Keratinocyte (primary cell): ENCODE measurements at regions not wholly inside any gene's neighbourhood (a gene's known extent, or its start where the extent isn't known, plus 50 kb on each side); places are given as distances from the start of the nearest gene placed in this dataset.

Experiments
- DNase-seq: peaks from one replicate; pipeline ENCODE4 v3.0.0-alpha.2; 2011; ENCODE audit warnings: low read depth, missing footprints, low spot score
- FAIRE-seq: peaks from 2 replicates; lab custom pipeline; 2011; peaks lifted over from hg19 to GRCh38; lab: Jason Lieb, UNC
- H2AFZ ChIP-seq: 2 replicates; pipeline ENCODE4 v1.6.0; 2012; ENCODE audit warnings: low read length, control low read depth, inconsistent platforms; ENCODE audit not compliant: control insufficient read depth
- H3K27ac ChIP-seq: 2 replicates; pipeline ENCODE4 v1.5.1; 2011; ENCODE audit warnings: low read length; ENCODE audit not compliant: control insufficient read depth, insufficient read depth
- H3K27me3 ChIP-seq: 3 replicates; pipeline ENCODE4 v1.6.0; 2011; ENCODE audit warnings: low read length; ENCODE audit not compliant: control insufficient read depth, insufficient read depth; ENCODE audit errors: extremely low read depth
- H3K36me3 ChIP-seq, 2 experiments: 2 replicates in 1 of 2; 3 replicates in 1 of 2; pipeline ENCODE4 v1.5.1; 2011; ENCODE audit warnings: low read length in 2 of 2, mild to moderate bottlenecking in 1 of 2; ENCODE audit not compliant: control insufficient read depth in 2 of 2, insufficient read depth in 2 of 2; ENCODE audit errors: extremely low read depth in 1 of 2
- H3K4me1 ChIP-seq: 3 replicates; pipeline ENCODE4 v1.5.1; 2011; ENCODE audit warnings: low read length; ENCODE audit not compliant: control insufficient read depth, insufficient read depth; ENCODE audit errors: extremely low read depth
- H3K4me2 ChIP-seq: 3 replicates; pipeline ENCODE4 v1.6.0; 2011; ENCODE audit warnings: low read depth, low read length; ENCODE audit not compliant: control insufficient read depth, insufficient read depth; ENCODE audit errors: extremely low read depth
- H3K4me3 ChIP-seq, 3 experiments: fragments of 200-600 bp in 1 of 3; sonication (generic) in 1 of 3; 2 replicates in 2 of 3; 3 replicates in 1 of 3; pipeline ENCODE4 v1.5.1; 2011 to 2016; ENCODE audit warnings: low read length in 3 of 3, mild to moderate bottlenecking in 3 of 3, control low read depth in 2 of 3, inconsistent platforms in 1 of 3, low read depth in 1 of 3, mixed read lengths in 1 of 3, mixed run types in 1 of 3, moderate library complexity in 1 of 3; ENCODE audit not compliant: control insufficient read depth in 2 of 3, insufficient read depth in 2 of 3; ENCODE audit errors: extremely low read depth in 1 of 3
- H3K79me2 ChIP-seq: 2 replicates; pipeline ENCODE4 v1.6.0; 2012; ENCODE audit warnings: low read length; ENCODE audit not compliant: control insufficient read depth, insufficient read depth
- H3K9ac ChIP-seq: 3 replicates; pipeline ENCODE4 v1.6.0; 2011; ENCODE audit warnings: low read length; ENCODE audit not compliant: control insufficient read depth, insufficient read depth; ENCODE audit errors: extremely low read depth
- H3K9me1 ChIP-seq: 3 replicates; pipeline ENCODE4 v1.6.0; 2011; ENCODE audit warnings: low read length; ENCODE audit not compliant: control insufficient read depth, insufficient read depth; ENCODE audit errors: extremely low read depth
- H3K9me3 ChIP-seq: 2 replicates; pipeline ENCODE4 v1.5.1; 2012; ENCODE audit warnings: low read depth, low read length; ENCODE audit not compliant: control insufficient read depth
- H4K20me1 ChIP-seq: 3 replicates; pipeline ENCODE4 v1.6.0; 2011; ENCODE audit warnings: low read length; ENCODE audit not compliant: control insufficient read depth, insufficient read depth; ENCODE audit errors: extremely low read depth
- EZH2 ChIP-seq: IDR thresholded peaks from one replicate; pipeline ENCODE4 v1.6.1; 2012; ENCODE audit warnings: inconsistent platforms, mild to moderate bottlenecking, low read length, moderate library complexity
- dilution Hi-C: fragments of 300-500 bp; cut with MboI; formaldehyde crosslinking; loops from one replicate; pipeline ENCODE4 v1.7.0; 2020; ENCODE audit warnings: low sequenced_read_pairs; ENCODE audit not compliant: extremely low pct_ligation_motif_present
- TF ChIP-seq, protein P1 (sequence below), 3 experiments: IDR thresholded peaks in 1 of 3; conservative IDR thresholded peaks in 1 of 3; optimal IDR thresholded peaks in 1 of 3; 2 replicates in 2 of 3; 3 replicates in 1 of 3; pipeline versions ENCODE3 to v1.5.1; 2011; ENCODE audit warnings: low read length in 3 of 3, mild to moderate bottlenecking in 3 of 3, moderate library complexity in 2 of 3, control low read depth in 1 of 3, inconsistent platforms in 1 of 3; ENCODE audit not compliant: insufficient read depth in 2 of 3; ENCODE audit errors: extremely low read depth in 1 of 3

DNA sequence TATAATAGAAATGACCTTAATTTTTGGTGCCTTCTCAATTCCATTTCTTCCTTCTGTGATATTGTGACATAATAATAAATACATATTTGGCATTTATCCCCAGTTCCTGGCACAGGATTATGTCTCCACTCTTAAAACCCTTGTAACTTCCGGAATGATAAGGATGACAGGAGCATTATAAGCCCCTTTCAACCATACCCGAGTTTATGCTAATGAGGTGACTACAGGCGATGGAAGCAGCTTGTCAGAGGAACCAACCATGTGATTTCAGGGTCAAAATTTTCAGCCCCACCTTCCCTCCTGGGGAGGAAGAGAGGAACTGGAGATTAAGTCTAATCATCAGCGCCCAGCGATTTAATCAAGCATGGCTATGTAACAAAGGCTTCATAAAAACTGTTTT, 528.5 kb upstream of the CRIM1 start:
- H3K36me3 ChIP-seq: no peaks in the 10 kb centered on the region
- H3K27ac ChIP-seq: no peak overlapping the region
- dilution Hi-C loops: no loop called here
- no peak overlapping the region for H3K4me2 ChIP-seq
- H3K27me3 ChIP-seq: no peaks in the 10 kb centered on the region
- FAIRE-seq: no peak
- no peaks in the 10 kb centered on the region for H4K20me1 ChIP-seq
- H3K9me1 ChIP-seq: no peaks in the 10 kb centered on the region
- no peak overlapping the region for H3K9ac ChIP-seq
- H3K79me2 ChIP-seq: no peaks in the 10 kb centered on the region
- H3K4me1 ChIP-seq: no peaks in the 10 kb centered on the region
- DNase-seq: no peak
- no peaks in the 10 kb centered on the region for H3K9me3 ChIP-seq
- TF ChIP-seq EZH2: no peak
- TF ChIP-seq, protein P1, sequence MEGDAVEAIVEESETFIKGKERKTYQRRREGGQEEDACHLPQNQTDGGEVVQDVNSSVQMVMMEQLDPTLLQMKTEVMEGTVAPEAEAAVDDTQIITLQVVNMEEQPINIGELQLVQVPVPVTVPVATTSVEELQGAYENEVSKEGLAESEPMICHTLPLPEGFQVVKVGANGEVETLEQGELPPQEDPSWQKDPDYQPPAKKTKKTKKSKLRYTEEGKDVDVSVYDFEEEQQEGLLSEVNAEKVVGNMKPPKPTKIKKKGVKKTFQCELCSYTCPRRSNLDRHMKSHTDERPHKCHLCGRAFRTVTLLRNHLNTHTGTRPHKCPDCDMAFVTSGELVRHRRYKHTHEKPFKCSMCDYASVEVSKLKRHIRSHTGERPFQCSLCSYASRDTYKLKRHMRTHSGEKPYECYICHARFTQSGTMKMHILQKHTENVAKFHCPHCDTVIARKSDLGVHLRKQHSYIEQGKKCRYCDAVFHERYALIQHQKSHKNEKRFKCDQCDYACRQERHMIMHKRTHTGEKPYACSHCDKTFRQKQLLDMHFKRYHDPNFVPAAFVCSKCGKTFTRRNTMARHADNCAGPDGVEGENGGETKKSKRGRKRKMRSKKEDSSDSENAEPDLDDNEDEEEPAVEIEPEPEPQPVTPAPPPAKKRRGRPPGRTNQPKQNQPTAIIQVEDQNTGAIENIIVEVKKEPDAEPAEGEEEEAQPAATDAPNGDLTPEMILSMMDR (optimal IDR thresholded peaks at IDR 0.05 in 1 of 3, IDR thresholded peaks at IDR 0.05 in 1 of 3, conservative IDR thresholded peaks at IDR 0.05 in 1 of 3; ENCODE audit: extremely low read depth in 1 of 3, insufficient read depth in 2 of 3, low read length in 3 of 3): no peak
- H3K4me3 ChIP-seq: no peak overlapping the region
- no peak overlapping the region for H2AFZ ChIP-seq

DNA sequence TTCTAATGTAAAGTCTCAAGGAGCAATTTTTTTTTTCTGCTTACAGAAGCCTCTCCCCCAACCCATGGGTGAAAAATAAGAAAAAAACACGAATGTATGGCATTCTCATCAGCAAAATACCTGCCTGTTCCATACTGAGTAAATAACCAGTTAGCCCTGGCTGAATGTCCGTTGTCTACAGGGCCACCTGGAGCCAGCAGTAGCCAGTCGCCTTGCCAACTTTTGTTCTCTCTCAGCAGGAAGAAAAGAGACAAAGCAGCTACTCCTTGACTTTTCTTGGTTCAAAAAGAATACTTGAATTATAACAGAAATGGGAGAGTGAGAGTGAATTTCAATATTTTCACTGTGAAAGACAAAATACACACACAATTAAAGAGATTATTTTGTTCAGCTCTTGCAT, 532.9 kb upstream of the CRIM1 start:
- no peaks in the 10 kb centered on the region for H3K79me2 ChIP-seq
- H3K4me3 ChIP-seq: no peak overlapping the region
- H2AFZ ChIP-seq: no peak overlapping the region
- FAIRE-seq (no peak), DNase-seq (no peak)
- no peaks in the 10 kb centered on the region for H3K9me1 ChIP-seq
- no peaks in the 10 kb centered on the region for H3K4me1 ChIP-seq
- H3K9me3 ChIP-seq: no peaks in the 10 kb centered on the region
- no peaks in the 10 kb centered on the region for H3K36me3 ChIP-seq
- no peak for TF ChIP-seq EZH2
- TF ChIP-seq, protein P1 (optimal IDR thresholded peaks at IDR 0.05 in 1 of 3, IDR thresholded peaks at IDR 0.05 in 1 of 3, conservative IDR thresholded peaks at IDR 0.05 in 1 of 3; ENCODE audit: extremely low read depth in 1 of 3, insufficient read depth in 2 of 3, low read length in 3 of 3): no peak
- H3K4me2 ChIP-seq: no peak overlapping the region
- H3K27ac ChIP-seq: no peak overlapping the region
- no peak overlapping the region for H3K9ac ChIP-seq
- dilution Hi-C loops: no loop called here
- H4K20me1 ChIP-seq: no peaks in the 10 kb centered on the region
- H3K27me3 ChIP-seq: no peaks in the 10 kb centered on the region
